GM11168 (cell line): ENCODE measurements at regions not wholly inside any gene's neighbourhood (a gene's known extent, or its start where the extent isn't known, plus 50 kb on each side); places are given as distances from the start of the nearest gene placed in this dataset.

Source experiments
- in situ Hi-C: fragments of 300-500 bp; cut with MboI; formaldehyde crosslinking; loops from one replicate; pipeline ENCODE4 v1.12.0; 2022; ENCODE audit warnings: low sequenced_read_pairs; ENCODE audit not compliant: unreplicated experiment

DNA sequence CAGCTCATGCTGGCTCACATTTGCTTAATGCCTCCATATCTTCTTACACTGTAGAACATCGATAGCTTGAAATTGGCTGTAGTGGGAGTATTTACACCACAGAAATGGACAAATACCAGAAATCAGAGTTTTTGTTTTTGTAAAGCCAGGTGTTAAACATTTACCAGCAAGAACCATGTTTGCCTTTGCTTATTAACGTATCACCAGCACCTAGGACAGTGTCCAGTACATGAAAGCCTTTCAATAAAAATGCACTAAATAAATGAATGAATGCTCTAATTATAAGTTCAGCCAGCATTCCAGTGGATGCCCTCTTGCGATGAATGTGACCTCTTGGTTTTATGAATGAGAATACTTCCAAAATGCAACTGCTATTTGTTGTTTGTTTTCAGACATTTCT is 140.4 kb upstream of the VLDLR start:
- in situ Hi-C loops = no loop called here

DNA sequence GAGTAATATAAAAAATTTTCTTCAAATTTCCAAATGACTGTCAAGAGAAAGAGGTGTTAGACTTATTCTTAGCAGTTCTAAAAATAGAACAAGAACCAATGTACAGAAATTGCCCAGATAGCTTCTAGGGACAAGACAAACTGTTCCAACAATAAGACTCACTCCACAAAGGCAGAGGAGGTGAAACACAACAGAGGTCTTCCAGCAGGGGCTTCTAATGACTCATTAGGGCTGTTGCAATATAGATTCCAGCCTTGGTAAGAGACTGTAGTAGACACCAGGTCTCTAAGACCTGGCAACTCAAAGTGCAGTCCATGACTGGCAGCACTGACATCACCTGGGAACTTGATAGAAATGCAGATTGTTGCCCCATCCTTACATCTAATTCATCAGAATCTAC is 134.6 kb upstream of the VLDLR start:
- in situ Hi-C loops = no loop called here

DNA sequence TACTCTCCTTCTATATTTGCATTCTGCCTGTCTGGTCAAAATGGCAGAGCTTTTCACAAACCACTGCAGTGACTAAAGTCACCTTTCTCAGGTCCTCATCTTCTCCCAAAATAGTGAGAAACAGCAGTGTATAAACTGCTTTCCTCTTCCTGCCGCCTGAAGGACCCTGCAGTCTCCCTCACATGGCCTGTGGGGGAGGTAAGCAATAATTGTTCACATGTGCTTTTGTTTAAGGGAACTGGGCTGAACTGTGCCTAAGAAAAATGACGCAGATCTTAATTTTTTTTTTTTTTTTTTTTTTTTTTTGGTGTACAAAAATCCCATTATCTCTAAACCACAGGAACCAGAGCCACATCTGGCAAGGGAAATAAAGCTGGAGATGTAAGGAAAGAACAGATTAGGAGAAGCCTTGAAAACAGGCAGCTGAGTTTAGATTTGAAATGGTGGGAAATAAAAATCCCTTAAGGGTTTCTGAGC is 131.7 kb upstream of the VLDLR start:
- in situ Hi-C loops = no loop called here

DNA sequence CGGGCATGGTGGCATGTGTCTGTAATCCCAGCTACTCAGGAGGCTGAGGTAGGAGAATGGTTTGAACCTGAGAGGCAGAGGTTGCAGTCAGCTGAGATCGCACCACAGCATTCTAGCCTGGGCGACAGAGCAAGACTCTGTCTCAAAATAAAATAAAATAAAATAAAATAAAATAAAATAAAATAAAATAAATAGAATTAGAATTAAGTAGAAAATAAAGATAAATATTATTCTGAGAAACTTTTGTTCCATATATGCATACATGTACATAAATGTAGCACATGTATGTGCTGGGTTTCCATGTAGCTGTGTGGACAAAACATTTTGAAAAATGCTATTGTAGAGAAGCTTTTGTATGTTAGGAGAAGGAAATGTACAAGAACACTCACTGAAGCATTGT is 129.4 kb upstream of the VLDLR start:
- in situ Hi-C loops = no loop called here

DNA sequence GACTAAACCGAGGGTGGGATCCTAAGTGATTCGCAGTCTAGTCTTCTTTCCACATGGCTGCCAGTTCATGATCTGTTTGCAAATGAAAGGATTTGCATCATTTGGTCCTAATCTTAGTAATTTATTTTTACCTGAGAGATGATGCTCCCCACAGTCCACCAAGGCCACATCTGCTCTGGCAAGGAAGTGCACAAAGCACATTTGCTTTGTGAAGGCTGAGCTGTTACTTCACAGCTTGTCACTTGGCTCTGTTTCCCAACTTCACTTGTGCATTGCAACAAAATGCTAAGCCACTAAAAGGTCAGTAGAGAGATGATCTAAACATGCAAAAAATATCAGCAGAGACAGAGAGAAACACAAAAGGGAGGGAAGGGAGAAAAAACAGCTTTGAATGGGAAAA is 128.5 kb upstream of the VLDLR start:
- in situ Hi-C loops = no loop called here

DNA sequence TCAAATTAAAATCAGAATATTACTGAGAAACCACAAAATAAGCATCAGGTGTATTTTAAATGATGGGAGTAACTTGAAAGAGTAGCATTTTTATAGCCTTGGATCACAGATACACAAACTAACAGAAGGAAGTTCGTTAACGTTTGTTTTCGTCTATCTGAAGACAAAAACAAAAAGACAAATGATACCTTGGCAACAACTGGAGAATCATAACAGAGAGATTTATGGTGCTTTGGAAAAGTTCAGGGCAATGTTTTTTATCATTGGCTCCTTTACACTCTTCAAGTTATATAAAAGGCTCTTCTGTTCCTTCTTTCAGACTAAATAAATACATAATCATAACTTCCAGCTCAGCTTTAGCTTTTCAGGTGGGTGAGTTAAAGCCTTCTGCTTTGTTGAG is 128.1 kb upstream of the VLDLR start:
- in situ Hi-C loops = no loop called here

DNA sequence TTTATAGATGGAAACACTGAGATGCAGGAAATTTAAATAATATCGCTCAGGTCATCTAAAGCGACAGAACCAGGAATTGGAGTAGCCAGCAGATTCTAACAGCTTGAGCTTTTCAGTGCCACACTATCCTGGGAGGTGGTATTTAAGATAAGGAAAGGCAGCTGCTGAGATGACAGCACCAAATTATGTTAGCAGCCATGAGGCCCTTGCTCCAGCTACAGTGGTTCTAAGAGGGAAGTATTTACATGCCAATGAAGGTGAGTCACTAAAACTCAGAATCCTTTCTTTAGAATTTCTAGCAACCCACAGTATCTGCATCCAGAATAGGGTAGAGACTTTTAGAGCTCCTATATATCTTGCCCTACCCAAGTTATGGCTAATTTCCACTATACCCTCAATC is 127.0 kb upstream of the VLDLR start:
- in situ Hi-C loops = no loop called here

DNA sequence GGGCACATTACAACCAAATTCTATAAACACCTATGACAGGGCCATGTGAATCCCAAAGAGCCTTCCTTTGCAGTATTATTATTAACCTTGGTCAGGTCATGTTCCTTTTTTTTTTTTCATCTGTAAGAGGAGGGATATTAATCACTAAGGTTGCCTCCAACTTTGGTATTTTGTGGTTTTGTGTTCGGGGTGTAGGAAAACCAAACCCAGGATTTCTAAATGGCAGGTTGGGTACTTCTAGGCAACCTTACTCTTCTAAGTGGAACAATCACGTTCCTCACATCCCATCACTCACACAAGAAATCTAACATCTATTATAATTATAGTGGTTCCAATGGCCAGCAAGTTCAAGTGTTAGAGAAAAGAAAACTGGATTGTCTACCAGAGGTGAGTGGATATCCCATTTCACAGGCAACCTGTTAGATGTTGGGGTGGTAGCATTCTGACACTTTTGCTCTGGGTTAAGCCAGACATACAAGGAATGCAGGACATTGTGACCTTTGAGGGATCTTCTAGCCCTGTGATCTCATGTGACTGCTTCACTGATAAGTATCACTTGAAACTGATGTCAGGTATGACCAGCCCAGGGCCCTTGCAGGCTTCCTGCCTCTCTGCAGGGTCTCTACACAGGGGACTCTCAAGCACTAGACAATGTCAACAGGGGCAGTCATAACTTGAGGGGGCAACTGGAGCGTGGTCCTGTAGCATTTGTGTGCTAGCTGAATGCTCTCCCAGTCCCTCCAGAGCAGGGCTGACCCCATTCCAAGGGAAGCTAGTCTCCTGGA is 126.2 kb upstream of the VLDLR start:
- in situ Hi-C loops = no loop called here

DNA sequence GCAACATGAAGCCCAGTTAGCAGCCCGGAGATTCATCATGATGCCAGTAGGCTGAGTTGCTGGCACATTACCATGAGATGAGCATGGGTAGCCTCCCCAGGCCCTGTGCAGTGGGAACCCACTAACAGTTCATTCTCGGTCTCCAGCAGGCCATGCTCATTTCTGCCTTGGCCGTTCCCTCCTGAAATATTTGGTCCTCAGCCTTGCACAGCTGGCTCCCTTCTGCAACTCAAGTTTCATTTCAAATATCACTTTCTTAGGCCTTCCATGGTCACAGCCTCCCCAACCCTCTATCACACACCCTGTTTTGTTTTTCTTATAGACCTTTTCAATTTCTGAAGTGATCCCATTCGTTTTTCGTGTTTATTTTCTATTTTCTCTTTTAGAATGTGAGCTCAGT is 125.4 kb upstream of the VLDLR start:
- in situ Hi-C loops = no loop called here

DNA sequence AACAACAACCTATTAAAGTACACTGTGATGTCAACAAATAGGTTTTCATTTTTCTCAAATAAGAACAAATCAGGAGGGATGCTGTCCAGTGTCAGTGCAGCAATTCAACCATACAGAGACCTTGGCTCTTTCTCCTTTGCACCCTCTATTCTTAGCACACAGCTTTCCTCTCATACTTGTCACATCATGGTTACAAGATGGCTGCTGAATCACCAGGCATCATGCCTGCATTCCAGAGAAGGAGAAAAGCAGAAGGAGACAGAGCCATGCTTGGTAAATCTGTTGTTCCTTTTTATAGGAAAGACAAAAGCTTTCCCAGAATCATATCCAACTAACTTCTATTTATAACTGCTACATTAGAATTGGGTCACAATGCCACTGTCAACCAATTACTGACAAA is 124.7 kb upstream of the VLDLR start:
- in situ Hi-C loops = no loop called here

DNA sequence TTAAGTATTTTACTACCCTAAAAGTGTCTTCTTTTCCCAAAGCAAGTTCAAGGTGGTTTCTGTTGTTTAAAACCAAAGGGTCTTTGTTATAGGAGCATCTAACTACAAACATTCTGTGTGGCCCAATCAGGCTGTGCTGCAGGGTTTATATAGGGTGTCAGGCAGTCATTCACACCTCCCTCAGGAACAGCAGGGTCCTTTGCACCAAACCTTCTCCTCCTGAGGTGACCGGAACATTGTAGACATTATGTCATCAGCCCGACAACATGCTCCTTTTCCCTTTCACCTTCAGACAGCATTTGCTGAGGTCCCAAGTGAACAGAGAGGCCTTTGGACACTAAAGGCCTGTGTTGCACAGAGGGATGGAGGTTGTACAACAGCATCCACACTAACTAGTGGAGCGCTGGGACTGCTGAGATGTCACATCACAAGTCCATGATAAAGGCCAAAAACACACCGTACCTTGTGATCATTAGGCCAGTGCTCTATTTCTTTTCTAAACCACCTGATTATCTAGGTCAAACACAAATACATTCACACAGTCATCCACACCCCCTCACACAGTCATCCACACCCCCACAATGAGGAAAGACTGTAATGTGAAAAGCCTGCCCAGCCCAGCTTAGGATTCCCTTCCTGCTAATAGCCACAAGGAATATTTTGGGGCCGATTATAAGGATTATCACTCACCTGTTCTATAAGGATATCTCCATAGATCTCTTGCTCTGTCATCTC is 123.8 kb upstream of the VLDLR start:
- in situ Hi-C loops = no loop called here

DNA sequence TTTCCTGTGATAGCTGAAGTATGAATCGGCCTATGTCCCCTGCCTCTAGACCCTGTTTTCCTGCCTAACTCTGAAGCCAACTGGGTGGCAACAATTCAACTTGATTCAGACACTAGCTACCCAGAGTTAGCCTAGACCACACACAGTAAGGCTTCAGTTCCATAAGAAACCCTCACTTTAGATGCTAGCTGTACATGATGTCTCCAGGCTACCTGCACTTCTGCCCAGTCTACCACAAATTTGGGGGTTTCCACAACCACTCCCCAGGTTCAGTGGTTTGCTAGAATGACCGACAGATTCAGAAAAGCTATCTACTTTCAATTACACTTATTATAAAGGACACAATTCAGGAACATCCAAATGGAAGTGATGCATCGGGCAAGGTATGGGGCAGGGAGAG is 119.4 kb upstream of the VLDLR start:
- in situ Hi-C loops = no loop called here

DNA sequence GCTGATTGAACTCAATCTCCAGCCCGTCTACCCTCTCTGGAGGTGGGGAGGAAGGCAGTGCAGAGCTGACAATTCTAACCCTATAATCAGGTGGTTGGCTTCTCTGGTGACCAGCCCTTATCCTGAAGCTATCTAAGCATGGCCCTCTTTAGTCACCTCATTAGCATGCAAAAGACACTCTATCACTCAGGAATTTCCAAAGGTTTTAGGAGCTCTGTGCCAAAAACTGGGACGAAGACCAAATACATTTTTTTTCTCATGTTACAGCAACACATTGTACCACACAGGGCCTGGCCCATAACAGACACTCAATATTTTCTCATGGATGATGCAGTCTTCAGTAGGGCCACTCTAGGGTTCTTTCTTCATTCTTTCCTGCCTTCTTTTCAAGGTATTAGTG is 118.8 kb upstream of the VLDLR start:
- in situ Hi-C loops = no loop called here

DNA sequence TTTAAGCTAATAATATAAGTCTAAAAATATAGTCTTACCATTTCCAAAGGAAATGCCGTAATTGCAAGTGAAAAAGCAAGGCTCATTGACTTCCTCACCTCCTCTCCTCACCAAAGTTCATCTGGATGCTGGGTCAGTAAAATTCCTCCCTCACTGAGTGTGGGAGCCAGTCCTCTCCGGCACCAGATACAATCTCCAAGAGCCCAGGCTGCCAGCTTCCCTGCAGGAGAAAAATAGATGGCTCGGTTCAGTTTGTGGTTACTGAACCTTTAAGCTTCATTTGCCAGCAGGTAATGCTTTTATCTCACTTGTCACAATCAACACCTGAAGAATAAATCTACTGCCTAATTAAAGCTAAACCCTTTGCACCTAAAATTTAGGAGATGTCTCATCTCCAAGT is 115.3 kb upstream of the VLDLR start:
- in situ Hi-C loops = no loop called here

DNA sequence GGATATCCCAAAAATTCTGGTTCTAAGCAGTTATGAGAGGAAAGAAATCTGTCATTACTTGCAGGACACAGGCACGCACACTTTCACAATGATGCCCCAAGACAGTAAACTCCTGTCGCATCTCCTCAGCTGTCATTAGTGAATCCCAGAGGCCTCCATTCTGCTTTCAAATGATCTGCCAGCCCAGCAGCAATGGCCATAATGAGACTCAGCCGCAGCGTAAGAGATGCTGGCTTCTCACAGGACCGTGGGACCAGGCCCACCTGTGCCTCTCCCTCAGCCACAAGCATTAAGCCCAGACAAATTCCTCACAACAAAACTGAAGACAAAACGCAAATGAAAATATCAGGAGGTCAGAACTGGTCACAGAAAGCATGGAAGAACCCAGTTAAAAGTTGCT is 98.0 kb upstream of the VLDLR start:
- in situ Hi-C loops = no loop called here

DNA sequence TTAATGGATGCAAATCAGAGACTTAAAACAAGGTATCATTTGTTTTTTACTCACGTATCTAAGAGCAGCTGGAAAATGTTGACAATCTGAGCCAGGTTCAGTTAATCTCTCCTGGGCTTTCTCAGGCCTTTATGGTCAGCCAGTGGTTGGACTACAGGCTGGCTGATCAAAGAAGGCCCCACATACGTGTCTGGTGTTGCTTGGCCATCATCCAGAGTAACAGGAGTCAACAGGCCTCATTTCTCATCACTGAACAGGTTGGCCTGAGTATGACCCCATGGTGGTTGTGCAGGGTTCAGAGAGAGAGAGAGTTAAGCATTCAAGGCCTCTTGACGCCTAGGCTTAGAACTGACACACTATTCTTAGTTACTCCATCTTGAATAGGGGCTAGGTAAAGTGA is 97.0 kb upstream of the VLDLR start:
- in situ Hi-C loops = no loop called here

DNA sequence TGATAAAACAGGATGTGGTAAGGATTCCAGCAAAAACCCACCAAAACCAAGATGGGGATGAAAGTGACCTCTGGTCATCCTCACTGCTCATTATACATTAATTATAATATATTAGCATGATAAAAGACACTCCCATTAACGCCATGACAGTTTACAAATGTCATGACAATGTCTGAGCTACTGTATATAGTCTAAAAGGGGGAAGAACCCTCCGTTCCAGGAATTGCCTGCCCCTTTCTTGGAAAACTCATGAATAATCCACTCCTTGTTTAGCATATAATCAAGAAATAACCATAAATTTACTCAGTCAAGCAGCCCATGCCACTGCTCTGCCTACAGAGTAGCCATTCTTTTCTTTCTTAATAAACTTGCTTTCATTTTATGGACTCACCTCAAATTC is 96.4 kb upstream of the VLDLR start:
- in situ Hi-C loops = no loop called here

DNA sequence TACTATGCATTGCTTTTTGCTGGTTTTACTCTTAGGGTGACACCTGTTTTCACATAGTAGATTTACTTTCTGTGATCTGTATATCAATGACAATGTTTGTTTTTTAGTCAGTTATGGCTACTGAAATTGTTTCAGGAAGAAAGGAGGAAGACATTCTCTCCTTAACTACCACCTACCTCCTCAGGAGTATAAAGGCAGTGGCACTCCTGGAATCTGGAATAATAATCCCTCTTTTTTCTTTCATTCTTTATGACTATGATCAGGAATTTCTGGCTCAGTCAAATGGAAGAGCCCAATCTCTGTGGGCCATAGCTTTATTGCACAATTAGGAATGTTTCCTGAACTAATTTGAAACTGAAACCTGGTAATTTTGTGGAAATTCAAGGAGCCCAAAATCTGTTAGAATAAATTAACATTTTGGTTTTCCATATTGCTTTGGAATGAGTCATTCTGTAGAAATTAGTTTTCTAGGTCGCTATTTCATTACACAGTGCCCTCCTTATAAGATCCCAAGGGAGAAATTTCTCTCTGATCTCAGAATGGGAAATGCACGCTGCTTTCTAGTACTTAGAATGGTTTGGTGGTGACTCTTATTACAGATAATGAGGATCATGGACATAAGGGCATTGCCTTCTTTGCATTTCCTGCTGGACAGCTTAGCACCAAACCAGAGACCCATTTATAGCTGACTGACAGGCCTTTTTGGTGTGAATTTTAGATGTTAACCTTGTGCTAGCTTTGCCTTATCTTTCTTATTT is 95.3 kb upstream of the VLDLR start:
- in situ Hi-C loops = no loop called here

DNA sequence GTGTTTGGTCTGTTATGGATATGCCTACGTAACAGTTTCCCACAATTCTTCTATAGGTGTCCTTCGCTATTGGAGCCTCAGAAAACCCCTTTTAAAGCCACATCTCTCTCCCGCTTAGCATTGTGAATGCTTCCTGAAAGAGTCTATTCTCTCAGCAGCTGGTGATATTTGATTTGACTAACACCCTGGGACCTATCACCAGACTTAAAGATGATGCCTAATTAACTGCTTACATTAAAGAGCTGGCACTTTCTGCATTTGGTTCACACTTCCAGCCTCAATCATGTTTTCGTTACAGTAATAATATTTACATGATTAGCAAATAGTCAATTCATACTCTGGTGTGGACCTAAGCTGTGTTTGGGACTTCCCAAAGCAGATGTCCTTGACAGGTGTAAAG is 90.1 kb upstream of the VLDLR start:
- in situ Hi-C loops = no loop called here

DNA sequence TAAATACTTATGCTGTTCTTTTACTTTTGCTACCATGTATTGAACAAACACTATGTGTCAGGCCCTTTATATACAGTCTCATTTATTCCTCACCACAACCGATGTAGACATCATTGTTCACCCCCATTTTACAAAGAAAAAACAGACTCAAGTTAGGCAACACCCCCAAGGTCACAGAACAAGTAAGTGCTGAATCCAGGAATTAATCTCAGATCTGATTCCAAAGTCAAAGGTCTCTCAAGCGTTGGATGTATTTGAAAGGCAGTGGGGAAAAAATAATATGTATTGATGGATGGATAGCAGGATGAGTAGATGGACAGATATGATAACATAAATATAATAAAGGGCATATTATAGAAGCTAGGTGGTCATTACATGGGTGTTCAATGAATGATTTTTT is 85.1 kb upstream of the VLDLR start:
- in situ Hi-C loops = no loop called here

DNA sequence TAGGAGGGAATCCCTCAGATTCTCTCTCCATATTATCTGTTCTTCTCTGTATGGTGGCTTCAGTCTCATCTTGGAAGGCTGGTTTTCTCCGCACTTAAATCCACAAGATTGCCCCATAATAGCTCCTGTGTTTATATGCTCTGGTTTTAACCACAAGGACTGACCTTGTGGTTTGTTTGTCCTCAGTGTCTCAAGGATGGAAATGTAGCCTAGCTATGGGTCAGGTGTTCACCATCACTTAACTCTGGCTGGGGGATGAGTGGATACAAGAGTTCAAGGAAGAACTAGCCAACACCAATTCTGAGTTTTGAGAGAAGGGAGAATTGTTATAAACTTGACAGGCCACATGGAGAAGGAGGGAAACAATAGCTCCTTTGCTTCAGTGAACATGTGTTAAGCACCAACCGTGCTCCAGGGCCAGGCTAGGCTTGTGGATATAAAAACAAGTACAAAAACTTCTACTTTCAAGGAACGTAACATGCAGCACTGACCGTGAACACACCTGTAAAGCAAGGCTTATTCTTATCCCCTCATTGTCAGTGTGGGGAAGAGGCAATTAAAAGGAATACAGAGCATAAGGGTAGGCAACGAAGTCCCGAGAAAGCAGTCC is 75.6 kb upstream of the VLDLR start:
- in situ Hi-C loops = no loop called here
